BLaER1 treated with 17β-estradiol and CSF1 and Interleukin-3, amounts not matched to agents 10 nM and 100 nM (cell line): ENCODE measurements at regions not wholly inside any gene's neighbourhood (a gene's known extent, or its start where the extent isn't known, plus 50 kb on each side); places are given as distances from the start of the nearest gene placed in this dataset.

Experiments
- H3K27ac ChIP-seq, 11 experiments: shearing (Covaris generic); formaldehyde crosslinking; 2 replicates each; pipeline ENCODE4 v1.8.1; 2022
- H3K27me3 ChIP-seq, 11 experiments: shearing (Covaris generic); formaldehyde crosslinking; 2 replicates each; pipeline ENCODE4 v1.8.1; 2022
- H3K36me3 ChIP-seq, 11 experiments: shearing (Covaris generic); formaldehyde crosslinking; 2 replicates each; pipeline ENCODE4 v1.8.1; 2022
- H3K4me1 ChIP-seq, 10 experiments: shearing (Covaris generic); formaldehyde crosslinking; 2 replicates each; pipeline ENCODE4 v1.8.1; 2022
- H3K4me2 ChIP-seq, 11 experiments: shearing (Covaris generic); formaldehyde crosslinking; 2 replicates each; pipeline ENCODE4 v1.8.1; 2022
- H3K4me3 ChIP-seq, 10 experiments: shearing (Covaris generic); formaldehyde crosslinking; 2 replicates each; pipeline ENCODE4 v1.8.1; 2022
- H3K9ac ChIP-seq, 11 experiments: shearing (Covaris generic); formaldehyde crosslinking; 2 replicates each; pipeline ENCODE4 v1.8.1; 2022
- H3K9me3 ChIP-seq, 11 experiments: shearing (Covaris generic); formaldehyde crosslinking; replicated peaks in 1 of 11; 2 replicates each; pipeline ENCODE4 v1.8.1; 2022
- H4K20me1 ChIP-seq, 11 experiments: shearing (Covaris generic); formaldehyde crosslinking; 2 replicates each; pipeline ENCODE4 v1.8.1; 2022
- Cebpa-rat ChIP-seq, 11 experiments: shearing (Covaris generic); IDR thresholded peaks; 2 replicates each; pipeline ENCODE4 v1.8.1; 2022

- Histone ChIP-seq H3K27me3 (no peaks in the 10 kb centered on the region), H3K9ac (no peak overlapping the region), H4K20me1 (no peaks in the 10 kb centered on the region), H3K4me1 (peaks cover 6 to 24% (median 18%) of the 10 kb centered on the region in 10 experiments; a peak in 19 of 20 replicates), H3K9me3 (no peaks in the 10 kb centered on the region), H3K4me2 (peak overlapping the region in 10 of 11 experiments; percentile 4 to 70 (median 42); a peak in 17 of 22 replicates), H3K27ac (no peak overlapping the region), H3K4me3 (no peak overlapping the region), H3K36me3 (no peaks in the 10 kb centered on the region)
- no peak for TF ChIP-seq Cebpa-rat (IDR thresholded peaks at IDR 0.05)
Measured at GRCh38 chr2:196533772-196534397, 105.6 kb upstream of the CCDC150 start.

GRCh38 chr2:196534495-196534894 lies 105.0 kb upstream of the CCDC150 start:
- H3K4me3 ChIP-seq = no peak overlapping the region
- TF ChIP-seq Cebpa-rat (IDR thresholded peaks at IDR 0.05) = no peak

GRCh38 chr2:196535061-196535460 lies 104.5 kb upstream of the CCDC150 start:
- H3K27ac ChIP-seq = no peak overlapping the region
- no peaks in the 10 kb centered on the region for H3K36me3 ChIP-seq
- no peak overlapping the region for H3K4me2 ChIP-seq
- H3K9ac ChIP-seq = no peak overlapping the region
- TF ChIP-seq Cebpa-rat (IDR thresholded peaks at IDR 0.05) = no peak
- no peaks in the 10 kb centered on the region for H3K27me3 ChIP-seq
- H3K9me3 ChIP-seq = no peaks in the 10 kb centered on the region
- H4K20me1 ChIP-seq = no peaks in the 10 kb centered on the region
- no peak overlapping the region for H3K4me3 ChIP-seq
- H3K4me1 ChIP-seq = peaks cover 6 to 24% (median 18%) of the 10 kb centered on the region in 10 experiments; a peak in 19 of 20 replicates

More at GRCh38 chr2:196534495-196534894, 105.0 kb upstream of the CCDC150 start:
- no peaks in the 10 kb centered on the region for H3K9me3 ChIP-seq
- H3K36me3 ChIP-seq = no peaks in the 10 kb centered on the region
- no peaks in the 10 kb centered on the region for H4K20me1 ChIP-seq
- no peaks in the 10 kb centered on the region for H3K27me3 ChIP-seq
- no peak overlapping the region for H3K27ac ChIP-seq
- H3K4me1 ChIP-seq = peaks cover 6 to 24% (median 18%) of the 10 kb centered on the region in 10 experiments; a peak in 19 of 20 replicates
- H3K4me2 ChIP-seq = peak overlapping the region in 8 of 11 experiments; percentile 4 to 70 (median 43); a peak in 11 of 22 replicates
- no peak overlapping the region for H3K9ac ChIP-seq

GRCh38 chr2:196535742-196536141 lies 103.8 kb upstream of the CCDC150 start:
- no peaks in the 10 kb centered on the region for H3K9me3 ChIP-seq
- no peaks in the 10 kb centered on the region for H3K36me3 ChIP-seq
- no peaks in the 10 kb centered on the region for H4K20me1 ChIP-seq
- H3K4me3 ChIP-seq = no peak overlapping the region
- no peaks in the 10 kb centered on the region for H3K27me3 ChIP-seq
- no peak overlapping the region for H3K27ac ChIP-seq
- H3K4me2 ChIP-seq = no peak overlapping the region
- TF ChIP-seq Cebpa-rat (IDR thresholded peaks at IDR 0.05) = no peak
- H3K9ac ChIP-seq = no peak overlapping the region
- peaks cover 6 to 24% (median 18%) of the 10 kb centered on the region in 10 experiments; a peak in 19 of 20 replicates for H3K4me1 ChIP-seq

GRCh38 chr2:196537311-196537710 lies 102.2 kb upstream of the CCDC150 start:
- Histone ChIP-seq H3K9me3 (no peaks in the 10 kb centered on the region), H4K20me1 (no peaks in the 10 kb centered on the region), H3K27ac (no peak overlapping the region), H3K27me3 (no peaks in the 10 kb centered on the region), H3K36me3 (no peaks in the 10 kb centered on the region), H3K4me3 (no peak overlapping the region), H3K4me2 (no peak overlapping the region), H3K4me1 (peaks cover 6 to 24% (median 18%) of the 10 kb centered on the region in 10 experiments; a peak in 19 of 20 replicates), H3K9ac (no peak overlapping the region)
- no peak for TF ChIP-seq Cebpa-rat (IDR thresholded peaks at IDR 0.05)

- Histone ChIP-seq H3K36me3 (no peaks in the 10 kb centered on the region), H3K9ac (no peak overlapping the region), H3K4me3 (no peak overlapping the region), H3K27ac (no peak overlapping the region), H3K9me3 (no peaks in the 10 kb centered on the region), H3K4me1 (peaks cover 6 to 18% (median 15%) of the 10 kb centered on the region in 10 experiments; a peak in 19 of 20 replicates), H4K20me1 (no peaks in the 10 kb centered on the region), H3K27me3 (no peaks in the 10 kb centered on the region), H3K4me2 (no peak overlapping the region)
- no peak for TF ChIP-seq Cebpa-rat (IDR thresholded peaks at IDR 0.05)
Measured at GRCh38 chr2:196538189-196538588, 101.3 kb upstream of the CCDC150 start.

- no peak overlapping the region for H3K9ac ChIP-seq
- H4K20me1 ChIP-seq = no peaks in the 10 kb centered on the region
- no peak overlapping the region for H3K4me3 ChIP-seq
- no peak overlapping the region for H3K27ac ChIP-seq
- H3K4me2 ChIP-seq = no peak overlapping the region
- TF ChIP-seq Cebpa-rat (IDR thresholded peaks at IDR 0.05) = no peak
- H3K27me3 ChIP-seq = no peaks in the 10 kb centered on the region
- peaks cover 4 to 14% (median 10%) of the 10 kb centered on the region in 10 experiments; a peak in 17 of 20 replicates for H3K4me1 ChIP-seq
- no peaks in the 10 kb centered on the region for H3K9me3 ChIP-seq
- no peaks in the 10 kb centered on the region for H3K36me3 ChIP-seq
Measured at GRCh38 chr2:196538646-196539045, 100.9 kb upstream of the CCDC150 start.

- Histone ChIP-seq H3K4me1 (no peaks in the 10 kb centered on the region), H4K20me1 (no peaks in the 10 kb centered on the region), H3K27me3 (no peaks in the 10 kb centered on the region), H3K27ac (no peak overlapping the region), H3K9me3 (no peaks in the 10 kb centered on the region), H3K36me3 (no peaks in the 10 kb centered on the region), H3K4me3 (no peak overlapping the region), H3K4me2 (no peak overlapping the region), H3K9ac (no peak overlapping the region)
- no peak; a peak in 1 of 22 replicates for TF ChIP-seq Cebpa-rat (IDR thresholded peaks at IDR 0.05)
Measured at GRCh38 chr2:196544906-196545433, 94.5 kb upstream of the CCDC150 start.

GRCh38 chr2:196546151-196546919 lies 93.2 kb upstream of the CCDC150 start:
- TF ChIP-seq Cebpa-rat (IDR thresholded peaks at IDR 0.05) = no peak
- no peaks in the 10 kb centered on the region for H3K4me1 ChIP-seq
- H3K4me2 ChIP-seq = no peak overlapping the region

More at GRCh38 chr2:196546151-196546919, 93.2 kb upstream of the CCDC150 start:
- H3K36me3 ChIP-seq = no peaks in the 10 kb centered on the region
- no peak overlapping the region for H3K27ac ChIP-seq
- H3K9ac ChIP-seq = no peak overlapping the region
- no peaks in the 10 kb centered on the region for H4K20me1 ChIP-seq
- H3K27me3 ChIP-seq = no peaks in the 10 kb centered on the region
- no peaks in the 10 kb centered on the region for H3K9me3 ChIP-seq
- no peak overlapping the region for H3K4me3 ChIP-seq
